ENCODE measurements at regions not wholly inside any gene's neighbourhood (a gene's known extent, or its start where the extent isn't known, plus 50 kb on each side); places are given as distances from the start of the nearest gene placed in this dataset.

DNA sequence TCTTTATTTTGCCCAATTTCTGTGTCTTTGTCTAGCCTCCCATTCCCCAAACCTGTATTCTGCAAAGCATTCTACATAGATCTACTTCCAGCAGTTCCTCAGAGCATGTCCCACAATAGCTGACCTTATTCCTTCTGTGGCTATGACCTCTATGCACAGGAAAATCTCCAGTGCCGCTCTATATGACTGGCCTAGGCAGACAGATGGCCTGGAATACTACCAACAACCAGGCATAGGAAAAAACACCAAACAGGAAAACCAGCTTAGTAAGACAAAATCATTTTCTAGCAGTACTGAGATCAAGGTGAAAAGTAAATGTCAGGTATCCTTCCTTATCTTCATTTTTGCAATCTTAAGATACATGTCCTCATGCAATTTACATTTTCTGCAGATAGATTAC, 1115.0 kb downstream of the IGSF11 start:
- TF ChIP-seq ZNF565 (CRISPR knock-in tag; conservative IDR thresholded peaks at IDR 0.05; ENCODE audit: low read depth), result no peak
- TF ChIP-seq BACH2 (CRISPR knock-in tag; IDR thresholded peaks at IDR 0.05; ENCODE audit: borderline replicate concordance), result no peak
- TF ChIP-seq, protein P1, sequence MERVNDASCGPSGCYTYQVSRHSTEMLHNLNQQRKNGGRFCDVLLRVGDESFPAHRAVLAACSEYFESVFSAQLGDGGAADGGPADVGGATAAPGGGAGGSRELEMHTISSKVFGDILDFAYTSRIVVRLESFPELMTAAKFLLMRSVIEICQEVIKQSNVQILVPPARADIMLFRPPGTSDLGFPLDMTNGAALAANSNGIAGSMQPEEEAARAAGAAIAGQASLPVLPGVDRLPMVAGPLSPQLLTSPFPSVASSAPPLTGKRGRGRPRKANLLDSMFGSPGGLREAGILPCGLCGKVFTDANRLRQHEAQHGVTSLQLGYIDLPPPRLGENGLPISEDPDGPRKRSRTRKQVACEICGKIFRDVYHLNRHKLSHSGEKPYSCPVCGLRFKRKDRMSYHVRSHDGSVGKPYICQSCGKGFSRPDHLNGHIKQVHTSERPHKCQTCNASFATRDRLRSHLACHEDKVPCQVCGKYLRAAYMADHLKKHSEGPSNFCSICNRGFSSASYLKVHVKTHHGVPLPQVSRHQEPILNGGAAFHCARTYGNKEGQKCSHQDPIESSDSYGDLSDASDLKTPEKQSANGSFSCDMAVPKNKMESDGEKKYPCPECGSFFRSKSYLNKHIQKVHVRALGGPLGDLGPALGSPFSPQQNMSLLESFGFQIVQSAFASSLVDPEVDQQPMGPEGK (CRISPR knock-in tag; IDR thresholded peaks at IDR 0.05; ENCODE audit: borderline replicate concordance), result no peak
- no peak for TF ChIP-seq ZFP3 (CRISPR knock-in tag; IDR thresholded peaks at IDR 0.05)
- TF ChIP-seq OSR1 (CRISPR knock-in tag; IDR thresholded peaks at IDR 0.05), result no peak
- TF ChIP-seq RARB (CRISPR knock-in tag; IDR thresholded peaks at IDR 0.05), result no peak
- no peak for TF ChIP-seq ESRRG (CRISPR knock-in tag; IDR thresholded peaks at IDR 0.05)
- TF ChIP-seq, protein P2, sequence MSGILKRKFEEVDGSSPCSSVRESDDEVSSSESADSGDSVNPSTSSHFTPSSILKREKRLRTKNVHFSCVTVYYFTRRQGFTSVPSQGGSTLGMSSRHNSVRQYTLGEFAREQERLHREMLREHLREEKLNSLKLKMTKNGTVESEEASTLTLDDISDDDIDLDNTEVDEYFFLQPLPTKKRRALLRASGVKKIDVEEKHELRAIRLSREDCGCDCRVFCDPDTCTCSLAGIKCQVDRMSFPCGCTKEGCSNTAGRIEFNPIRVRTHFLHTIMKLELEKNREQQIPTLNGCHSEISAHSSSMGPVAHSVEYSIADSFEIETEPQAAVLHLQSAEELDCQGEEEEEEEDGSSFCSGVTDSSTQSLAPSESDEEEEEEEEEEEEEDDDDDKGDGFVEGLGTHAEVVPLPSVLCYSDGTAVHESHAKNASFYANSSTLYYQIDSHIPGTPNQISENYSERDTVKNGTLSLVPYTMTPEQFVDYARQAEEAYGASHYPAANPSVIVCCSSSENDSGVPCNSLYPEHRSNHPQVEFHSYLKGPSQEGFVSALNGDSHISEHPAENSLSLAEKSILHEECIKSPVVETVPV (CRISPR knock-in tag; IDR thresholded peaks at IDR 0.05), result no peak
- TF ChIP-seq GLIS3 (CRISPR knock-in tag; IDR thresholded peaks at IDR 0.05), result no peak
- TF ChIP-seq ZC3H10 (CRISPR knock-in tag; IDR thresholded peaks at IDR 0.05), result no peak

Data from SK-N-SH treated with all-trans-retinoic acid at 6 μM for 48 hours (cell line).